ENCODE measurements at regions not wholly inside any gene's neighbourhood (a gene's known extent, or its start where the extent isn't known, plus 50 kb on each side); places are given as distances from the start of the nearest gene placed in this dataset.
"Not testable (repeated sequence)": the region's sequence is repeated elsewhere in the genome, so short reads cannot be mapped to it uniquely, and the experiment has no call there.

DNA sequence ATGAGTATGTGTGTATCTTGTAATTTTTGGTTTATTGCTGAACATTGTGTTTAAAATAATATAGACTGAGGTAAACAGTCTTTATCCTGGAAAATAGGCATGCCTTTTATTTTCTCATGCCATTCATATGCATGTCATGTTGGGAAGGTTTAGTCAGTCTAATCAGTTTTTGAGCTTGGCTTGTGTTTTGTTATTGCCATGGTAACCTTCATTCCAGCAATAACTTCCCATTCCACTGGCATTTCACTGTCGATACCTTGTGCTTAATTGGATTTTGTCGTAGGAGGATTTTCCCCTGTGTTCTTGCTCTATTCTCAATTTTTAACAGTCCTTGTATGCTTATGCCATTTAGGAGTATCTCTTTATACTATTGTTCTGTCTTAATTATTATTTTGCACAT lies 563.6 kb downstream of the TTLL7 start:
- TF ChIP-seq, protein P1, sequence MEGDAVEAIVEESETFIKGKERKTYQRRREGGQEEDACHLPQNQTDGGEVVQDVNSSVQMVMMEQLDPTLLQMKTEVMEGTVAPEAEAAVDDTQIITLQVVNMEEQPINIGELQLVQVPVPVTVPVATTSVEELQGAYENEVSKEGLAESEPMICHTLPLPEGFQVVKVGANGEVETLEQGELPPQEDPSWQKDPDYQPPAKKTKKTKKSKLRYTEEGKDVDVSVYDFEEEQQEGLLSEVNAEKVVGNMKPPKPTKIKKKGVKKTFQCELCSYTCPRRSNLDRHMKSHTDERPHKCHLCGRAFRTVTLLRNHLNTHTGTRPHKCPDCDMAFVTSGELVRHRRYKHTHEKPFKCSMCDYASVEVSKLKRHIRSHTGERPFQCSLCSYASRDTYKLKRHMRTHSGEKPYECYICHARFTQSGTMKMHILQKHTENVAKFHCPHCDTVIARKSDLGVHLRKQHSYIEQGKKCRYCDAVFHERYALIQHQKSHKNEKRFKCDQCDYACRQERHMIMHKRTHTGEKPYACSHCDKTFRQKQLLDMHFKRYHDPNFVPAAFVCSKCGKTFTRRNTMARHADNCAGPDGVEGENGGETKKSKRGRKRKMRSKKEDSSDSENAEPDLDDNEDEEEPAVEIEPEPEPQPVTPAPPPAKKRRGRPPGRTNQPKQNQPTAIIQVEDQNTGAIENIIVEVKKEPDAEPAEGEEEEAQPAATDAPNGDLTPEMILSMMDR (IDR thresholded peaks at IDR 0.05), result not testable (repeated sequence)
- TF ChIP-seq, protein P2, sequence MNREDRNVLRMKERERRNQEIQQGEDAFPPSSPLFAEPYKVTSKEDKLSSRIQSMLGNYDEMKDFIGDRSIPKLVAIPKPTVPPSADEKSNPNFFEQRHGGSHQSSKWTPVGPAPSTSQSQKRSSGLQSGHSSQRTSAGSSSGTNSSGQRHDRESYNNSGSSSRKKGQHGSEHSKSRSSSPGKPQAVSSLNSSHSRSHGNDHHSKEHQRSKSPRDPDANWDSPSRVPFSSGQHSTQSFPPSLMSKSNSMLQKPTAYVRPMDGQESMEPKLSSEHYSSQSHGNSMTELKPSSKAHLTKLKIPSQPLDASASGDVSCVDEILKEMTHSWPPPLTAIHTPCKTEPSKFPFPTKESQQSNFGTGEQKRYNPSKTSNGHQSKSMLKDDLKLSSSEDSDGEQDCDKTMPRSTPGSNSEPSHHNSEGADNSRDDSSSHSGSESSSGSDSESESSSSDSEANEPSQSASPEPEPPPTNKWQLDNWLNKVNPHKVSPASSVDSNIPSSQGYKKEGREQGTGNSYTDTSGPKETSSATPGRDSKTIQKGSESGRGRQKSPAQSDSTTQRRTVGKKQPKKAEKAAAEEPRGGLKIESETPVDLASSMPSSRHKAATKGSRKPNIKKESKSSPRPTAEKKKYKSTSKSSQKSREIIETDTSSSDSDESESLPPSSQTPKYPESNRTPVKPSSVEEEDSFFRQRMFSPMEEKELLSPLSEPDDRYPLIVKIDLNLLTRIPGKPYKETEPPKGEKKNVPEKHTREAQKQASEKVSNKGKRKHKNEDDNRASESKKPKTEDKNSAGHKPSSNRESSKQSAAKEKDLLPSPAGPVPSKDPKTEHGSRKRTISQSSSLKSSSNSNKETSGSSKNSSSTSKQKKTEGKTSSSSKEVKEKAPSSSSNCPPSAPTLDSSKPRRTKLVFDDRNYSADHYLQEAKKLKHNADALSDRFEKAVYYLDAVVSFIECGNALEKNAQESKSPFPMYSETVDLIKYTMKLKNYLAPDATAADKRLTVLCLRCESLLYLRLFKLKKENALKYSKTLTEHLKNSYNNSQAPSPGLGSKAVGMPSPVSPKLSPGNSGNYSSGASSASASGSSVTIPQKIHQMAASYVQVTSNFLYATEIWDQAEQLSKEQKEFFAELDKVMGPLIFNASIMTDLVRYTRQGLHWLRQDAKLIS (CRISPR knock-in tag; IDR thresholded peaks at IDR 0.05; ENCODE audit: borderline replicate concordance), result not testable (repeated sequence)
- TF ChIP-seq, protein P3, sequence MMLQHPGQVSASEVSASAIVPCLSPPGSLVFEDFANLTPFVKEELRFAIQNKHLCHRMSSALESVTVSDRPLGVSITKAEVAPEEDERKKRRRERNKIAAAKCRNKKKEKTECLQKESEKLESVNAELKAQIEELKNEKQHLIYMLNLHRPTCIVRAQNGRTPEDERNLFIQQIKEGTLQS (CRISPR knock-in tag; conservative IDR thresholded peaks at IDR 0.05), result not testable (repeated sequence)
- TF ChIP-seq ZNF263 (CRISPR knock-in tag; IDR thresholded peaks at IDR 0.05; ENCODE audit: low read depth); SOX15 (CRISPR knock-in tag; IDR thresholded peaks at IDR 0.05); CREB1 (CRISPR knock-in tag; IDR thresholded peaks at IDR 0.05): not testable (repeated sequence)
- TF ChIP-seq, protein P4, sequence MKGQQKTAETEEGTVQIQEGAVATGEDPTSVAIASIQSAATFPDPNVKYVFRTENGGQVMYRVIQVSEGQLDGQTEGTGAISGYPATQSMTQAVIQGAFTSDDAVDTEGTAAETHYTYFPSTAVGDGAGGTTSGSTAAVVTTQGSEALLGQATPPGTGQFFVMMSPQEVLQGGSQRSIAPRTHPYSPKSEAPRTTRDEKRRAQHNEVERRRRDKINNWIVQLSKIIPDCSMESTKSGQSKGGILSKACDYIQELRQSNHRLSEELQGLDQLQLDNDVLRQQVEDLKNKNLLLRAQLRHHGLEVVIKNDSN (CRISPR knock-in tag; IDR thresholded peaks at IDR 0.05), result not testable (repeated sequence)
- TF ChIP-seq, protein P5, sequence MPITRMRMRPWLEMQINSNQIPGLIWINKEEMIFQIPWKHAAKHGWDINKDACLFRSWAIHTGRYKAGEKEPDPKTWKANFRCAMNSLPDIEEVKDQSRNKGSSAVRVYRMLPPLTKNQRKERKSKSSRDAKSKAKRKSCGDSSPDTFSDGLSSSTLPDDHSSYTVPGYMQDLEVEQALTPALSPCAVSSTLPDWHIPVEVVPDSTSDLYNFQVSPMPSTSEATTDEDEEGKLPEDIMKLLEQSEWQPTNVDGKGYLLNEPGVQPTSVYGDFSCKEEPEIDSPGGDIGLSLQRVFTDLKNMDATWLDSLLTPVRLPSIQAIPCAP (CRISPR knock-in tag; IDR thresholded peaks at IDR 0.05), result not testable (repeated sequence)
